Retina (tissue), 1 donor: ENCODE measurements at regions not wholly inside any gene's neighbourhood (a gene's known extent, or its start where the extent isn't known, plus 50 kb on each side); places are given as distances from the start of the nearest gene placed in this dataset.

Experiments used
- DNase-seq: peaks from one replicate; pipeline ENCODE4 v3.0.0-alpha.2; 2016

GRCh38 chr10:128994598-128995143, 472.4 kb upstream of the MGMT start:
- no peak for DNase-seq

- no peak for DNase-seq
Measured at GRCh38 chr10:128995676-128996075, 471.4 kb upstream of the MGMT start.

GRCh38 chr10:128996092-128996491, 470.9 kb upstream of the MGMT start:
- DNase-seq = no peak

- DNase-seq = no peak
Measured at GRCh38 chr10:128998101-128998805, 468.8 kb upstream of the MGMT start.

GRCh38 chr10:129004398-129004797, 462.6 kb upstream of the MGMT start:
- no peak for DNase-seq

- DNase-seq = no peak
Measured at GRCh38 chr10:129005080-129005479, 462.0 kb upstream of the MGMT start.

GRCh38 chr10:129005804-129006203, 461.2 kb upstream of the MGMT start:
- DNase-seq = no peak

- DNase-seq = no peak
Measured at GRCh38 chr10:129018511-129018910, 448.5 kb upstream of the MGMT start.

- no peak for DNase-seq
Measured at GRCh38 chr10:129020651-129021330, 446.2 kb upstream of the MGMT start.

- no peak for DNase-seq
Measured at GRCh38 chr10:129021594-129022304, 445.3 kb upstream of the MGMT start.

- DNase-seq = no peak
Measured at GRCh38 chr10:129023082-129023481, 444.0 kb upstream of the MGMT start.

- no peak for DNase-seq
Measured at GRCh38 chr10:129024046-129024445, 443.0 kb upstream of the MGMT start.

GRCh38 chr10:129025787-129026186, 441.3 kb upstream of the MGMT start:
- no peak for DNase-seq

GRCh38 chr10:129027906-129028305, 439.1 kb upstream of the MGMT start:
- DNase-seq = no peak

GRCh38 chr10:129028451-129028850, 438.6 kb upstream of the MGMT start:
- DNase-seq = no peak

GRCh38 chr10:129029051-129029450, 438.0 kb upstream of the MGMT start:
- no peak for DNase-seq

GRCh38 chr10:129029851-129030602, 437.0 kb upstream of the MGMT start:
- no peak for DNase-seq

GRCh38 chr10:129030603-129030895, 436.5 kb upstream of the MGMT start:
- DNase-seq = no peak

- peak; percentile 87 for DNase-seq
Measured at GRCh38 chr10:129030996-129031843, 435.8 kb upstream of the MGMT start.

GRCh38 chr10:129031844-129032150, 435.2 kb upstream of the MGMT start:
- no peak for DNase-seq

- DNase-seq = peak; percentile 29
Measured at GRCh38 chr10:129032372-129033313, 434.4 kb upstream of the MGMT start.
